Parathyroid adenoma (tissue), 2 donors: ENCODE measurements at regions not wholly inside any gene's neighbourhood (a gene's known extent, or its start where the extent isn't known, plus 50 kb on each side); places are given as distances from the start of the nearest gene placed in this dataset.

Source experiments
- H2AFZ ChIP-seq: fragments of 300-600 bp; sonication (generic); one replicate; pipeline ENCODE4 v1.7.0; 2017; ENCODE audit warnings: antibody characterized with exemption, mild to moderate bottlenecking
- H3K27ac ChIP-seq: fragments of 300-600 bp; sonication (generic); one replicate; pipeline ENCODE4 v1.7.0; 2017
- H3K27me3 ChIP-seq: fragments of 300-600 bp; sonication (generic); one replicate; pipeline ENCODE4 v1.7.0; 2017; ENCODE audit warnings: low read length; ENCODE audit not compliant: control insufficient read depth, insufficient read depth
- H3K36me3 ChIP-seq: fragments of 300-600 bp; sonication (generic); one replicate; pipeline ENCODE4 v1.7.0; 2017; ENCODE audit warnings: low read length; ENCODE audit not compliant: control insufficient read depth, insufficient read depth
- H3K4me1 ChIP-seq: fragments of 300-600 bp; sonication (generic); one replicate; pipeline ENCODE4 v1.7.0; 2017; ENCODE audit warnings: control low read depth
- H3K4me2 ChIP-seq: fragments of 300-600 bp; sonication (generic); one replicate; pipeline ENCODE4 v1.7.0; 2017; ENCODE audit warnings: low read length
- H3K4me3 ChIP-seq: fragments of 300-600 bp; sonication (generic); one replicate; pipeline ENCODE4 v1.7.0; 2017; ENCODE audit warnings: low read depth, low read length
- H3K79me2 ChIP-seq: fragments of 300-600 bp; sonication (generic); one replicate; pipeline ENCODE4 v1.7.0; 2017; ENCODE audit warnings: control low read depth
- H3K9ac ChIP-seq: fragments of 300-600 bp; sonication (generic); one replicate; pipeline ENCODE4 v1.7.0; 2017; ENCODE audit warnings: mild to moderate bottlenecking
- H3K9me3 ChIP-seq: fragments of 300-600 bp; sonication (generic); one replicate; pipeline ENCODE4 v1.7.0; 2017; ENCODE audit warnings: low read length; ENCODE audit not compliant: control insufficient read depth
- CTCF ChIP-seq: fragments of 300-600 bp; sonication (generic); IDR thresholded peaks from one replicate; pipeline ENCODE4 v1.7.0; 2017; ENCODE audit warnings: antibody characterized with exemption, mild to moderate bottlenecking
- donor health status: primary hyperparathyroidism.

DNA sequence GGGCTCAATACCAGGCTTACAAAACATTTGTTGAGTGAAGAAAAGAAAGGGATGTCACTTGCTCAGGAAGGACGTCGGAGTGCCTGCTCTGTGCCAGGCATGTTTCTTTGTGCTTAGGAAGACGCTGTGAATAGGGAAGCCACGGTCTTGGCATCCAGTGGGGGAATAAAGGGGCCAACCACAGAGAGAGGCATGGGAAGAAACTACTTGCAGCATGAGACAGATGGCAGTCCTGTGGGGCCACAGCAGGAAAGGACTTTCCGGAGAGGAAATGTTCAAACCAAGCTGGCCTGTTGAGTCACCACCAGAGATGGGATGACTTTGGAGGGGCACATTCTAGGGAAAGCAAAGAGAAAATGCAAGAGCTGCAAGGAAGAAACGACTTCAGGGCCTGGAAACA, 173.2 kb downstream of the CDH26 start:
- Histone ChIP-seq H3K27me3 (no peaks in the 10 kb centered on the region), H3K4me3 (no peak overlapping the region), H3K9me3 (no peaks in the 10 kb centered on the region), H3K27ac (no peak overlapping the region), H3K4me2 (no peak overlapping the region), H3K36me3 (no peaks in the 10 kb centered on the region), H3K9ac (no peak overlapping the region), H2AFZ (no peak overlapping the region), H3K4me1 (no peaks in the 10 kb centered on the region), H3K79me2 (no peaks in the 10 kb centered on the region)
- TF ChIP-seq CTCF: no peak

DNA sequence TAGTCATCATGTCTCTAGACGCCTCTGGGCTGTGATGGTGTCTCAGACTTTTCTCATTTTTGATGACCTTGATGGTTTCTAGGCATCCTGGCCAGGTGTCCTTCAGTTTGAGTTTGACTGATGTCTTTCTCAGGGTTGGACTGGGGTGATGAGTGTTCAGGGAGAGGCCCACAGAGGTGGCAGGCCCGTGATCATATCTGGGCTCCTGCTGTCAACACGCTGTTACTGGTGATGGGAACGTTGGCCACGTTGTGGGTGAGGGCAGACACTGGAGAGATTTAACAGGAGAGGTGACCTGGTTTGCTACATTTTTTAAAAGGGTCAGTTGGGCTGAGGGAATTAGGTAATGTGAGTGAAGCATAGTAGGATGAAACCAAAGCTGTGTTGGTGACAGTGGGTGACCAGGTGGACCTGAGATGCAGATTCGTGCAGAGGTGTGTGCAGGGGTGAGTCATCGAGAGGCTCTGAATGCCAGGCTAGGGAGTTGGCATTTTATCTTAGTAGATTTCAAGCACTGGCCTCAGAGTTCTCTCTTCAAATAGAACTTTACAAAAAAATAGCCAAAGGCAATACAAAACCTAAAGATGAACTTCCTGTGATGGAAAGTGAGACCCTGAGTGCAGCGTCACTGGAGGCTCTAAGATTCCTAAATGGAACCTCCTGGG, 174.1 kb downstream of the CDH26 start:
- no peaks in the 10 kb centered on the region for H3K9me3 ChIP-seq
- no peaks in the 10 kb centered on the region for H3K36me3 ChIP-seq
- no peak overlapping the region for H3K4me3 ChIP-seq
- H3K4me2 ChIP-seq: no peak overlapping the region
- no peak overlapping the region for H3K9ac ChIP-seq
- H2AFZ ChIP-seq: no peak overlapping the region
- no peaks in the 10 kb centered on the region for H3K4me1 ChIP-seq
- TF ChIP-seq CTCF: no peak
- H3K79me2 ChIP-seq: no peaks in the 10 kb centered on the region
- H3K27ac ChIP-seq: no peak overlapping the region
- no peaks in the 10 kb centered on the region for H3K27me3 ChIP-seq

- Histone ChIP-seq H3K9me3 (no peaks in the 10 kb centered on the region), H3K4me1 (no peaks in the 10 kb centered on the region), H2AFZ (no peak overlapping the region), H3K79me2 (no peaks in the 10 kb centered on the region), H3K27me3 (no peaks in the 10 kb centered on the region), H3K4me2 (no peak overlapping the region), H3K36me3 (no peaks in the 10 kb centered on the region), H3K9ac (no peak overlapping the region), H3K4me3 (no peak overlapping the region), H3K27ac (no peak overlapping the region)
- TF ChIP-seq CTCF: no peak
Observed at GRCh38 chr20:60132827-60133670, 174.8 kb downstream of the CDH26 start.

DNA sequence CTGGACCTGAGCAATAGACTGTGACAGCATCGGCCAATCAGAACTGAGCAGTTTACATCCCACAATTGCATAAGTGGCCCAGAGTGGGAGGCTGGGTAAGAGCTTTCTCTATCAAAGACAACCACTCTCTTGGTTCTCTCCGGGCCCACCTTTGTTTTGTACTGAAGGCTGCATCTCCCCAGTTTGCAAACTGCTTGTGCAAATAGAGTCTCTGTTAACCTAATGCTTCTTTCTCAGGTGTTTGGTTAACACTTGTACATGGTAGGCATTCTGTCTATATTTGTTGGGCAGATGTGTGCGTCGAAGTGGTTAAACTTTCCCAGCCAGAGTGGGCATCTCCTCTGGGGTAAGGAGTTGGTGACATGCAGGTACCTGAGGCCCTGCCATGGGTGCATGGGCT, 177.1 kb downstream of the CDH26 start:
- no peaks in the 10 kb centered on the region for H3K9me3 ChIP-seq
- no peak overlapping the region for H3K4me3 ChIP-seq
- no peaks in the 10 kb centered on the region for H3K36me3 ChIP-seq
- H3K4me1 ChIP-seq: peaks cover 13% of the 10 kb centered on the region
- H3K27me3 ChIP-seq: no peaks in the 10 kb centered on the region
- H3K27ac ChIP-seq: no peak overlapping the region
- no peak for TF ChIP-seq CTCF
- no peaks in the 10 kb centered on the region for H3K79me2 ChIP-seq
- no peak overlapping the region for H3K4me2 ChIP-seq
- H2AFZ ChIP-seq: no peak overlapping the region
- no peak overlapping the region for H3K9ac ChIP-seq
